Neutrophil (primary cell): ENCODE measurements at regions not wholly inside any gene's neighbourhood (a gene's known extent, or its start where the extent isn't known, plus 50 kb on each side); places are given as distances from the start of the nearest gene placed in this dataset.
"Not testable (repeated sequence)": the region's sequence is repeated elsewhere in the genome, so short reads cannot be mapped to it uniquely, and the experiment has no call there.

Experiments
- H3K27ac ChIP-seq: fragments of 200-600 bp; sonication (generic); 2 replicates; pipeline ENCODE4 v1.5.1; 2016; ENCODE audit warnings: mild to moderate bottlenecking, moderate library complexity
- H3K27me3 ChIP-seq: fragments of 200-600 bp; sonication (generic); 2 replicates; pipeline ENCODE4 v1.6.0; 2016; ENCODE audit warnings: mild to moderate bottlenecking
- H3K36me3 ChIP-seq: fragments of 200-600 bp; sonication (generic); 2 replicates; pipeline ENCODE4 v1.5.1; 2017
- H3K4me1 ChIP-seq, 2 experiments: fragments of 200-600 bp in 1 of 2; sonication (generic) in 1 of 2; 1 replicate in 1 of 2; 2 replicates in 1 of 2; pipeline versions ENCODE4 v1.5.1 to v1.6.1; 2013 to 2016; ENCODE audit warnings: low read depth in 1 of 2, low read length in 1 of 2, mild to moderate bottlenecking in 1 of 2, moderate library complexity in 1 of 2; ENCODE audit not compliant: control insufficient read depth in 1 of 2, insufficient read depth in 1 of 2
- H3K4me3 ChIP-seq, 2 experiments: fragments of 200-600 bp in 1 of 2; sonication (generic) in 1 of 2; 1 replicate in 1 of 2; 2 replicates in 1 of 2; pipeline ENCODE4 v1.5.1; 2013 to 2016; ENCODE audit warnings: low read depth in 1 of 2, low read length in 1 of 2, mild to moderate bottlenecking in 1 of 2, moderate library complexity in 1 of 2
- H3K9me3 ChIP-seq: fragments of 200-600 bp; sonication (generic); 2 replicates; pipeline ENCODE4 v1.5.1; 2016
- CTCF ChIP-seq: fragments of 200-600 bp; sonication (generic); IDR thresholded peaks from 2 replicates; pipeline ENCODE4 v1.5.1; 2016; ENCODE audit warnings: antibody characterized with exemption

- Histone ChIP-seq H3K27me3 (no peaks in the 10 kb centered on the region), H3K9me3 (no peaks in the 10 kb centered on the region), H3K4me1 (no peaks in the 10 kb centered on the region), H3K27ac (no peak overlapping the region), H3K4me3 (no peak overlapping the region), H3K36me3 (no peaks in the 10 kb centered on the region)
- no peak for TF ChIP-seq CTCF
These were observed 1087.6 kb upstream of the CITED2 start for GRCh38 chr6:140462076-140462452.

- Histone ChIP-seq H3K9me3 (no peaks in the 10 kb centered on the region), H3K4me1 (no peaks in the 10 kb centered on the region), H3K27me3 (no peaks in the 10 kb centered on the region), H3K27ac (no peak overlapping the region), H3K4me3 (no peak overlapping the region), H3K36me3 (no peaks in the 10 kb centered on the region)
- no peak for TF ChIP-seq CTCF
These were observed 1085.8 kb upstream of the CITED2 start for GRCh38 chr6:140460267-140460666.

- H3K36me3 ChIP-seq = no peaks in the 10 kb centered on the region
- no peaks in the 10 kb centered on the region for H3K9me3 ChIP-seq
- H3K27me3 ChIP-seq = no peaks in the 10 kb centered on the region
- H3K4me3 ChIP-seq = no peak overlapping the region
- H3K4me1 ChIP-seq = no peaks in the 10 kb centered on the region
- H3K27ac ChIP-seq = no peak overlapping the region
- TF ChIP-seq CTCF = no peak
These were observed 1084.8 kb upstream of the CITED2 start for GRCh38 chr6:140459209-140459608.

- TF ChIP-seq CTCF = no peak
- Histone ChIP-seq H3K9me3 (no peaks in the 10 kb centered on the region), H3K4me1 (no peaks in the 10 kb centered on the region), H3K4me3 (no peak overlapping the region), H3K27me3 (no peaks in the 10 kb centered on the region), H3K36me3 (no peaks in the 10 kb centered on the region), H3K27ac (no peak overlapping the region)
These were observed 1071.8 kb upstream of the CITED2 start for GRCh38 chr6:140446241-140446640.

- Histone ChIP-seq H3K4me1 (no peaks in the 10 kb centered on the region), H3K27ac (no peak overlapping the region), H3K27me3 (no peaks in the 10 kb centered on the region), H3K9me3 (no peaks in the 10 kb centered on the region), H3K36me3 (no peaks in the 10 kb centered on the region), H3K4me3 (no peak overlapping the region)
- TF ChIP-seq CTCF = no peak
These were observed 1071.1 kb upstream of the CITED2 start for GRCh38 chr6:140445474-140446004.

- H3K4me1 ChIP-seq, H3K4me3 ChIP-seq, H3K27me3 ChIP-seq, H3K36me3 ChIP-seq, H3K27ac ChIP-seq, H3K9me3 ChIP-seq: not testable (repeated sequence)
These were observed 1068.7 kb upstream of the CITED2 start for GRCh38 chr6:140443112-140443511.
